Right atrium auricular region (tissue), 2 donors: ENCODE measurements at regions not wholly inside any gene's neighbourhood (a gene's known extent, or its start where the extent isn't known, plus 50 kb on each side); places are given as distances from the start of the nearest gene placed in this dataset.
A peak's percentile ranks its signal among the peaks of the same experiment; 100 is the strongest.
"Not testable (repeated sequence)": the region's sequence is repeated elsewhere in the genome, so short reads cannot be mapped to it uniquely, and the experiment has no call there.

Source experiments
- DNase-seq: peaks from one replicate; pipeline ENCODE4 v3.0.0-alpha.2; 2019; ENCODE audit warnings: low spot score
- H3K27ac ChIP-seq, 2 donors: fragments of 200-600 bp; sonication (generic); 1 replicate in 1 of 2; 2 replicates in 1 of 2; pipeline ENCODE4 v1.5.1; 2016 to 2019
- H3K27me3 ChIP-seq, 2 donors: fragments of 200-600 bp; sonication (generic); one replicate each; pipeline versions ENCODE4 v1.5.1 to v1.6.0; 2017 to 2019
- H3K36me3 ChIP-seq: fragments of 200-600 bp; sonication (generic); one replicate; pipeline ENCODE4 v1.5.1; 2016
- H3K4me1 ChIP-seq, 2 donors: fragments of 200-600 bp; sonication (generic); one replicate each; pipeline versions ENCODE4 v1.5.1 to v1.6.0; 2017 to 2019
- H3K4me3 ChIP-seq, 2 donors: fragments of 200-600 bp; sonication (generic); 1 replicate in 1 of 2; 2 replicates in 1 of 2; pipeline ENCODE4 v1.5.1; 2017 to 2019; ENCODE audit warnings: mild to moderate bottlenecking in 1 of 2, moderate library complexity in 1 of 2
- H3K9me3 ChIP-seq, 2 donors: fragments of 200-600 bp; sonication (generic); one replicate each; pipeline ENCODE4 v1.5.1; 2019

DNA sequence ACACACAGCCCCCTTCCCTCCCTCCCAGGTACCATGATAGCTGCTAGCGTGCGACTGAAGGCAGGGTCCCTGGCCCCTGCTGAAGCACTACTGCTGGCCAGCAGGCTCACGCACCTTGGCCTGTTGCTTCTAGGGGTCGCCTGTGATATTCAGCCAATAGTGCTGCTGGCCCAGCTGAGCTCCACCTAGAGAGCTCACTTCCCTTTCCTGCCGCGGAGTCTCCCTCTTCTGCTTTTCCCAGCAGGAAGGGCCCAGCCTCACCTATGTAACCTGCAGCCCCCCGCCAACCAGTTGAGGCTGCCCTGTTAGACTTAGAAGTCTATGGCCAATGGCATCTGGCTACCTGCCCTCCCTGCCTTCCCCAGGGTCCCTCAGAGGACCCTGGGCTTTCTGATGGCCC is 175.5 kb upstream of the ZSCAN2 start:
- H3K36me3 ChIP-seq, H3K27ac ChIP-seq, DNase-seq, H3K4me1 ChIP-seq, H3K27me3 ChIP-seq, H3K9me3 ChIP-seq, H3K4me3 ChIP-seq: not testable (repeated sequence)

DNA sequence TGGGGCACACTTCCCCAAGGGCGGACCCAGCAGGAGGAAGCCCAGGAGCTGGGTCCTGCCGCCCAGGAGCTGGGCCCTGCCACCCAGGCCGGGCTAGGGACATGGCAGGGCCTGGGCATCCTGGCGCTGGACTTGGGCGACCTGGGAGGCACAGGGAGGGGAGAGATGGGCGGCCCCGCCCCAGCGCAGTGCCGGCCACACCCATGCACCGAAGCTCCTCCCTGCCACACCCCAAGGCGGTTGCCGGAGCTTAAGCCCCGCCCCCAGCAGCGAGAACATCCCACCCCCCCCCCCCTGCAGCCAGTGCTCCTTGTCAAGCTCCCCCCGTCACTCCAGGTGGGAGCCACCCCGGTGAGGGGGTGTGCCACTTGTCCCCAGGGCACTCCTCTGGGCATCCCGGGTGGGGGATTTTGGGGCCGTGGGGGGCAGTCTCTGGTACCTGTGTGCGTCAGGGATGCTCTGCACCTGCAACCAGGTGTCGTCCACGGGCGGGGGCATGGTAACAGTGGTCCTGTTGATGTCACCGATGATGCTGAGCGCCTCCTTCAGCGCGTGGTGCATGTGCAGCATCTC is 127.4 kb upstream of the ZSCAN2 start:
- not testable (repeated sequence) for DNase-seq, H3K4me3 ChIP-seq, H3K36me3 ChIP-seq, H3K4me1 ChIP-seq, H3K27ac ChIP-seq, H3K27me3 ChIP-seq, H3K9me3 ChIP-seq

DNA sequence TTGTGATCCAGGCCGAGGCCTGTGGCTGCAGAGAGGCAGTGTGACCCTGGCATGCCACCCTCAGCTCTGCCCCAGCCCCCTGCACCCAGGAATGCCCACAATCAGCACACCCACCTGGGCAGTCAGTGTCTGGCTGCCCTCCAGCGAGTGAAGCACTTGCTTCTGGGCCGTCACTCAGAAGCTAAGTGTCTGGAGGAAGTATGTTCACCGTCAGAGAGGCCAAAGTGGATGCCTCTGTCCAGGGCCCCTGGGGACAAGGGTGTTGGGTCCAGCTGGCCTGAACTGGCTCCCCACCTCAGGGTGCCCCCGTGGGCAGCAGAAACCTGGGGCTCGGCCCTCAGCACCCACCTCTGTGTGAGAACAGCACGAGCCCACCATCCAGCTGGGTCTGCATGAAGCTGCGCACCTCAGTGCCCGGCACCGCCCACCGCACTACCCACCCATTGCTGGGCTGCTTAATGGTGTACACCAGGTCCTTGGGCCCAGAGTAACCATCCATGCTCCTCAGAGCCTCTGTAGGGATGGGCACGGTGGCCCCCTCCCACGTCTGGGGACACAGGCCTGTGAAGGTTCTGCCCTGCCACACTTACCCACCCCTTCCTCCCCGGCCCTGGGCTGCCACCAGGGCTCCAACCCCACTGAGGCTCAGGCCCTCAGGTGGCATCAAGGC is 124.3 kb upstream of the ZSCAN2 start:
- not testable (repeated sequence) for DNase-seq, H3K27me3 ChIP-seq, H3K4me3 ChIP-seq, H3K27ac ChIP-seq, H3K36me3 ChIP-seq, H3K4me1 ChIP-seq, H3K9me3 ChIP-seq

DNA sequence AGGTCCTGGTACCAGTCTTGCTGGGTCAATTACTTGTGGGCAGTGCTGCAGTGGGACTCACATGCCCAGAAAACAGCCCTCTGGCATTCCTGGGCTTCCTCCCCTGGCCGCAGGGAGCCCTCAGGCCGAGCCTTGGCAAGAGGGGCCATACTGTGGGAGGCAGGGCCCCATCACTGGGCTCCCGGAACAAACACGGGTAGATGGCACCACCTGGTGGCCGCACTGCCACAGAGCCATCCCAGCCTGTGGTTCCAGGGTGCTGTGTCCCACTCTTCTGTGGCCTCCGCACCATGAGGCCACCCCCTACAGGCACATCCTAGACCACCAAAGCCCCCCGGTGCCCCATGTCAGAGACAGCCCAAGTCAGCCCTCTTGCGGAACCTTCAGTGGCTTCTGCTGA is 123.3 kb upstream of the ZSCAN2 start:
- not testable (repeated sequence) for H3K27me3 ChIP-seq, H3K27ac ChIP-seq, H3K4me3 ChIP-seq, DNase-seq, H3K36me3 ChIP-seq, H3K9me3 ChIP-seq, H3K4me1 ChIP-seq

DNA sequence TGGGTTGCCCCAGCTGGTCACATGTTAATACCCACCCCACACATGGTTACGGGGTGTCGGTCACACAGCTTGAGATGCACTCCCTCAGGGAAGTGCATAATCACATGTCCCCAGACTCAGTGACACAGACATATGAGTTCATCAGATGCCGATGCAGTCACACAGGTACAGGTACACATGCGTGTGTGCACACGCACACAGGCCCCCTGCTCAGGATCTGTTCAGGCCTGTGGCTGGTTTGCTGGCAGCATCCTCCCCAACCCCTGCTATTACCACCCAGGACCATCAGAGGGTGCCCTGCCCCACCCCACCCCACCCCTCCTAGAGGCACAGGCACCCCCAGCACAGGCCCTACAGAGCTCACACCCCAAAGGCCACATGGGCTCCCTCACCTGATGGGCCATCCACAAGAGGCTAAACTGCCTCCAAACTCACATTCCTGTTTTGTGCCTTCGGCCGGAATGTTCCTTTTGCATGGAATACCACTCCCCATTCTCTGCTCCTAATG is 120.6 kb upstream of the ZSCAN2 start:
- not testable (repeated sequence) for H3K9me3 ChIP-seq, DNase-seq, H3K36me3 ChIP-seq, H3K4me3 ChIP-seq, H3K27ac ChIP-seq, H3K27me3 ChIP-seq, H3K4me1 ChIP-seq

DNA sequence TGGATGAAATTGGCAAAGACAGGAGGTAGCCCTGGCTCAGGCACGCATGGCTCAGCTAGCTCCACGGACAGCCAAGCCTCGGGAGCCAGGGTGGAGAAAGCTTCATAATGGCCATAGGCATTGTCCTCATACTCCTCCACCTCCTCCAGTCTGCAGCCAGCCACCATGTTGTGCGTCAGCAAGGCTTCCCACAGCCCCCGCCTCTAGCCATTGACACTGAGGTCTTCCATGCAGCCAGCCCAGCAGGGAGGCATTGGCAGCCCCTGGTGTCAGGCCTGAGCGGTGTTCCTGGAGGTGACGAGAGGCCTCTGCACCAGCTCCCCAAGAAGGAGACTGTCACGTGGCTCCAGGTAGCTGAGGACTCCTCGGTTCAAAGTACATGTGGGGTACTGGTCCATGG is 117.0 kb upstream of the ZSCAN2 start:
- not testable (repeated sequence) for DNase-seq, H3K27me3 ChIP-seq, H3K36me3 ChIP-seq, H3K4me3 ChIP-seq, H3K4me1 ChIP-seq, H3K27ac ChIP-seq, H3K9me3 ChIP-seq

DNA sequence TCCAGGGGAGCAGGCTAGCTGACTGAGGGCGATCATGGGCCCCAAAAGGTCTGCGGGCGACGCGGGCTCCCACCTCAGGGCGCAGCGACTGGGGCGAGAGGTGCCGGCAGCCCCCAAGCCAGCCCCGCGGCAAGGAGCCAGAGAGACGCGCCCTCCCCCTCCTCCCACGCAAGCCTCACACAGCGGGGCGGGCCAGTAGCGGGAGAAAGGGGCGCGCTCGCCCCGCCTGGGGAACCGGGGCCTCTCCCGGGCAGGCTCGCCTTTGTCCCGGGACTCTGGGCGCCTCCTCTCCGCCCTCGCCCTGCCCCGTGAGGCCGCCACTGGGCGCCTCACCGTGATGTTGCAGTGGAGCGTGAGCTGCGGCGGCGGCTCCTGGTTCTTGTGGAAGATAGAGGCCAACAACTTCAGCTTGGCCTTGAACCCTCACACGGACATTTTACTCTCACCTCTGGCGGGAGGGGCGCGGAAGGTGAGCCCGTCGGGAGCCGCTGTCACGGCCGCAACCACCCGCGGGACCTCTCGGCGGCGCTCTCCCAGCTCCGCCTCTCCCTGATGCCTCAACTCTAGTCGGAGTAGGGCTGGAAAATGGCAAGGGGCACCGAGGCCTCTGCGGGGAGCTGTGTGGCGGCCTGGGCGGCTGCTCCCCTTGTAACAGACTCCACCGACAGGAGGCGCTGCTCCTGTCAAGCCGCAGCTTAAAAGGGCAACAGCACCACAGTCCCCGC is 100.5 kb upstream of the ZSCAN2 start:
- not testable (repeated sequence) for H3K27me3 ChIP-seq, H3K36me3 ChIP-seq, H3K9me3 ChIP-seq, H3K4me1 ChIP-seq
- H3K27ac ChIP-seq: peak overlapping the region in 1 of 2 donors; percentile 43
- peak overlapping the region; percentile 26 to 49 for H3K4me3 ChIP-seq
- peak; percentile 57 for DNase-seq

DNA sequence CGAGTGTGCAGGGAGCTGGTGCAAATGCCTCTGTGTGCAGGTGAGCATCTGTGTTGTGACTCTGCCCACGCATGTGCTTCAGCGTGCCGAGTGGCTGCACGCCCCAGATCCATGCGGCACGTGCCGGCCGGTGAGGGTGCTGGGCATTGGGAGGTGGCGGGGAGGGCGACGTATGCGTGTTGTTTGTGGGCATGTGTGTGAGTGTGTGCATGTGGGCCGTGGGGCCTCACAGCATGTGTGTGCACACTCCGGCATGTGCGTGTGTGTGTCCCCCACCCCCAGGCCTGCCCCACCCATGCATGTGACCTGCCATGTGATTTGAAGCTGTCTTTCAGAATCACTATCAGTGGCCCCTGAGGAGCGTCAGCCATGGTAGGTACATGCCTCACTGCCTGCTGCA is 97.7 kb upstream of the ZSCAN2 start:
- not testable (repeated sequence) for DNase-seq, H3K27ac ChIP-seq, H3K36me3 ChIP-seq, H3K27me3 ChIP-seq, H3K9me3 ChIP-seq, H3K4me1 ChIP-seq, H3K4me3 ChIP-seq

DNA sequence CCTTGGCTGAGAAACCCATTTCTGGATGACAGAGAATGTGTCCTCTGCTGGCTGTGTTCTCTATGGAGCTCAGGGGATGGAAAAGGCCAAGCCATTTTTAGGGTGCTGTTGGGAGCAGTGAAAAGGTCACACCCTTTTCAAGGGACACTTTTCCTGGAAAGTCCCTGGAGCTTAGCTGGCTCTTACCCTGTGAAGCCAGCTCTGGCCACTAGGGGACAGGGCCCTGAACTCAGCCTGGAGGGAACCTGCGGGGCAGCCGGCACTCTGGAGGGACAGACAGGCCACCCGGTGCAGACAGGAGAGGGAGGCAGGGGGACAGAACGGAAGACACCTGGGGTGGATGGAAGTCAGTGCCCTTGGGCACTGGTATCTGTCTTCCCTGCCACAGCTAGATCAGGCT is 95.3 kb upstream of the ZSCAN2 start:
- not testable (repeated sequence) for H3K27me3 ChIP-seq, DNase-seq, H3K4me3 ChIP-seq, H3K36me3 ChIP-seq, H3K4me1 ChIP-seq, H3K27ac ChIP-seq, H3K9me3 ChIP-seq

DNA sequence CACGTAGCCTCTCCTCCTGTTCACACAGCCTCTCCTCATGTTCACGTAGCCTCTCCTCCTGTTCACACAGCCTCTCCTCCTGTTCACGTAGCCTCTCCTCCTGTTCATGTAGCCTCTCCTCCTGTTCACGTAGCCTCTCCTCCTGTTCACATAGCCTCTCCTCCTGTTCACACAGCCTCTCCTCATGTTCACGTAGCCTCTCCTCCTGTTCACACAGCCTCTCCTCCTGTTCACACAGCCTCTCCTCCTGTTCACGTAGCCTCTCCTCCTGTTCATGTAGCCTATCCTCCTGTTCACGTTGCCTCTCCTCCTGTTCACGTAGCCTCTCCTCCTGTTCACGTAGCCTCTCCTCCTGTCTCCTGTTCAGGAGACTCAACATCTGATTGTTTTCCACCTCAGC is 88.5 kb upstream of the ZSCAN2 start:
- H3K36me3 ChIP-seq, H3K27me3 ChIP-seq, H3K4me1 ChIP-seq, H3K27ac ChIP-seq, H3K9me3 ChIP-seq, H3K4me3 ChIP-seq, DNase-seq: not testable (repeated sequence)

DNA sequence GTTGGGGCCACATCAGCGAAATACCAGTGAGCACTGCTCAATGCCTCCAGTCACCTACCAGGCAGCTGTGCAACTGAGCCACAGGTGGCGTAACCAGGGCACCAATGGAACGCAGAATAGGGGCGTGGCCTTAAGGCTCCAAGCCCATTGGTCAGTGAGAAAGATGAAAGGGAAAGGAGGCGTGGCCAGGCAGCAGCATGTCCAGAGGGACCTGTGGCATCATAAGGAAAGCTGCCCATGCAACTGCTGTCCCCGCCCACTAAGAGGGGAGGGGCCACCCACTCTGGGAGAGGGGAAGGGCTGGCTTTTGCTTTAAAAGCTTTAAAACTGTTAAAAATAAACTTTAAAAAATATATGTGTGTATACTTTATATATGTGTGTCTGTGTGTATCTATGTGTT is 84.0 kb upstream of the ZSCAN2 start:
- H3K4me1 ChIP-seq, DNase-seq, H3K27me3 ChIP-seq, H3K9me3 ChIP-seq, H3K4me3 ChIP-seq, H3K36me3 ChIP-seq, H3K27ac ChIP-seq: not testable (repeated sequence)

DNA sequence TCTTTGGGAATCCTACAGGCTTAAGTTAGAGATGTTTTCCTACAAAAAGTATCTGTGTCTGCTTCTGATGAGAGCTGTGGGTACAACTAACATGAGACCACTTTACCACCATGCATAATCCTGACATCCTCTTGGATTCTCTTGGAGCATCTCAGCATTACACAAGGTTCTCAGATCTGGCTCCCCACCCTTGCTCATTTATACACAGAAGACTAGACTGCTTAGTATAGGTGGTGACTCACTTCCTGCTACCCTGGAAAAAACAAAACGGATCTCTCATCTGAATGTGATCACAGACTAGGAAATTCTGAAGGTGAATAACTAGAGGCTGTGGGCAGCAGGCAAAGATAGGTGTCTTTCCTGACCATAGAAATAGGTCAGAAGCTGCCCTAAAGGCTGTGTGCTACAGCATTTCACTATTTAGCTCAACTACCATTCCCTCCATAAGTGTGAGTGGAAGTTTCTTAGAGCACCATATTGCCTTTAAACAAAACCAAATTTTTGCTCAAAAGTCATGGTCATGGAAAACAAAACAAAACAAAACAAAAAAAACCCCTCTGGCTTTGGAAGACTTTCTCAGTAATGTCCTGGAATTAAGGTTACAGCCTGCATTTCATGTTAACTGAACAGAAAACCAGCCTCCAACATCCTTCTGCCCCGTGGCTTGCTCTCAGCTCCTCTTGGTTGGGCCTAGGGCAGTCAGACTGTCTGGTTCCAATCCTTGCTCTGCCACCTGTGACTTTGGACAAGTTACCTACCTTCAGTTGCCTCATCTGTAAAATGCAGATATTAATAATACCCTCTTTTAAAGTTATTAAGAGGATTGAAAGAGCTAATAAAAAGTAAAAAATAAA is 75.1 kb upstream of the ZSCAN2 start:
- not testable (repeated sequence) for H3K27ac ChIP-seq, DNase-seq, H3K27me3 ChIP-seq, H3K36me3 ChIP-seq, H3K9me3 ChIP-seq, H3K4me1 ChIP-seq, H3K4me3 ChIP-seq

DNA sequence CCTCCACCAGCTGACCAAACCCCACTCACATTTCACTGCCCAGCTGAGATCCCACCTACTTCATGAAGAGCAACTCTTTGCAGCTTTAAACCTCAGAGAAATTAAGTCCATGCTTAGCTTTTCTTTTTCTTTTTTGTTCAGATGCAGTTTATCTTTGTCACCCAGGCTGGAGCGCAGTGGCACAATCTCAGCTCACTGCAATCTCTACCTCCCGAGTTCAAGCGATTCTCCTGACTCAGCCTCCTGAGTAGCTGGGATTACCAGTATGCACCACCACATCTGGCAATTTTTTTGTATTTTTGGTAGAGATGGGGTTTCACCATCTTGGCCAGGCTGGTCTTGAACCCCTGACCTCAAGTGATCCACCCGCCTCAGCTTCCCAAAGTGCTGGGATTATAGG is 70.1 kb upstream of the ZSCAN2 start:
- not testable (repeated sequence) for H3K27ac ChIP-seq, H3K9me3 ChIP-seq, H3K36me3 ChIP-seq, H3K4me1 ChIP-seq, H3K27me3 ChIP-seq, H3K4me3 ChIP-seq, DNase-seq

DNA sequence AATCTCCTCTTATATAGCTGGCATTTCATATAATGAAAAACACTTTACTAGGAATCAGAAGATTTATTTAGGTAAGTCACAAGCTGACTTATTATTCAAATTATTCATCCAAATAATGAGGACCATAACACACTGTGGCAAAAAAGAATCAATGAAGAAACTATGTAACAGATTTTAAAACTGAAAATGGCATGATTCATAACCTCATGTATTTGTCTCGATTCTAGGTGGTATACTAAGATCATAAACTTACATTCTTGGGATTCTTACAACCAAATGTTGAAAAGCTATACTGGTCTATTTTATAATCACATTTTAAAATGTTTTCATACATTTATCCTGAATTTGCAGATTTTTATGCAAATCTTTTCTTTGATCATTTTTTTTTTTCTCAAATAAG is 69.6 kb upstream of the ZSCAN2 start:
- H3K27me3 ChIP-seq, DNase-seq, H3K4me1 ChIP-seq, H3K27ac ChIP-seq, H3K36me3 ChIP-seq, H3K9me3 ChIP-seq, H3K4me3 ChIP-seq: not testable (repeated sequence)
